KBM-7 (cell line): ENCODE measurements at regions not wholly inside any gene's neighbourhood (a gene's known extent, or its start where the extent isn't known, plus 50 kb on each side); places are given as distances from the start of the nearest gene placed in this dataset.

Experiments used
- DNase-seq: peaks from one replicate; pipeline ENCODE4 v3.0.0-alpha.2; 2015
- in situ Hi-C: fragments of 300-500 bp; cut with MboI; formaldehyde crosslinking; loops from 2 replicates; pipeline ENCODE4 v1.14.3; 2020; ENCODE audit warnings: low sequenced_read_pairs, low pct_unique_long_range_greater_than_20kb, mixed read lengths

GRCh38 chr7:96377399-96377798 lies 55.5 kb upstream of the SLC25A13 start:
- DNase-seq, result no peak
- in situ Hi-C loops, result no loop called here
